Skeletal muscle tissue (tissue), 3 donors: ENCODE measurements at regions not wholly inside any gene's neighbourhood (a gene's known extent, or its start where the extent isn't known, plus 50 kb on each side); places are given as distances from the start of the nearest gene placed in this dataset.
"Not testable (repeated sequence)": the region's sequence is repeated elsewhere in the genome, so short reads cannot be mapped to it uniquely, and the experiment has no call there.

Experiments used
- H3K27ac ChIP-seq: one replicate; pipeline ENCODE4 v1.7.0; 2013; ENCODE audit warnings: mild to moderate bottlenecking, low read depth, low read length, inconsistent platforms
- H3K27me3 ChIP-seq, 3 donors: one replicate each; pipeline ENCODE4 v1.7.0; 2013; ENCODE audit warnings: low read length in 3 of 3; ENCODE audit not compliant: control insufficient read depth in 3 of 3, insufficient read depth in 3 of 3
- H3K36me3 ChIP-seq, 3 donors: one replicate each; pipeline ENCODE4 v1.7.0; 2013; ENCODE audit warnings: low read length in 3 of 3; ENCODE audit not compliant: control insufficient read depth in 3 of 3, insufficient read depth in 3 of 3
- H3K4me1 ChIP-seq, 3 donors: one replicate each; pipeline ENCODE4 v1.7.0; 2013; ENCODE audit warnings: low read length in 3 of 3, mild to moderate bottlenecking in 3 of 3; ENCODE audit not compliant: control insufficient read depth in 3 of 3, insufficient read depth in 3 of 3
- H3K4me3 ChIP-seq, 3 donors: one replicate each; pipeline ENCODE4 v1.7.0; 2013; ENCODE audit warnings: low read length in 3 of 3
- H3K9ac ChIP-seq, 3 donors: one replicate each; pipeline ENCODE4 v1.7.0; 2013; ENCODE audit warnings: low read length in 3 of 3, mild to moderate bottlenecking in 3 of 3, moderate library complexity in 2 of 3, low read depth in 1 of 3
- H3K9me3 ChIP-seq, 3 donors: one replicate each; pipeline ENCODE4 v1.7.0; 2013; ENCODE audit warnings: low read length in 3 of 3; ENCODE audit not compliant: control insufficient read depth in 3 of 3
- donor health status: Osteomylitis.

- peak overlapping the region in 1 of 3 donors; percentile 54 for H3K4me3 ChIP-seq
- H3K9ac ChIP-seq, result peak overlapping the region in 1 of 3 donors; percentile 33
- not testable (repeated sequence) for H3K27ac ChIP-seq
Measured at GRCh38 chr1:148302586-148303364, 150.7 kb upstream of the NBPF11 start.

GRCh38 chr1:148297852-148298251 lies 145.8 kb upstream of the NBPF11 start:
- not testable (repeated sequence) for H3K36me3 ChIP-seq, H3K4me1 ChIP-seq, H3K27me3 ChIP-seq, H3K9ac ChIP-seq, H3K27ac ChIP-seq, H3K9me3 ChIP-seq, H3K4me3 ChIP-seq

More at GRCh38 chr1:148302586-148303364, 150.7 kb upstream of the NBPF11 start:
- peaks cover 19 to 23% (median 21%) of the 10 kb centered on the region in 3 donors for H3K27me3 ChIP-seq
- H3K9me3 ChIP-seq, H3K36me3 ChIP-seq, H3K4me1 ChIP-seq: not testable (repeated sequence)

DNA sequence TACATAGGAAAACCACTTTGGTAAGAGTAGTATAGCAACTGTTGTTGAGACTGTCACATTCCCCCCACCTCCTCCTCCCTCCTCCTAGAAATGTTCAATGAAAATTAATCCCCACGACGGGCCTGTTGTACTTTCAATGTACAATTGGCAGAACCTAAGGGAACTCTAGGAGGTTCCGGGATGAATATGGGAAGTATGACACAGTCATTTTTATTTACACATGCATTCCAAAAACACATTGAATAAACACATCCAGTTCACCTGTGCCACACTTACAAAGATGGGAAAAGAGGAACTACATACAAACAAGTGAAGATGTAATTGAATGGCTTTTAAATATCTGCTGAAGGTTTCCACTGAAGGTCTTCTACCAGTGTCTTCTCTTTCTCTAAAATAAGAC lies 144.4 kb upstream of the NBPF11 start:
- Histone ChIP-seq H3K4me1 (no peaks in the 10 kb centered on the region), H3K9me3 (no peaks in the 10 kb centered on the region), H3K4me3 (no peak overlapping the region), H3K27me3 (no peaks in the 10 kb centered on the region), H3K27ac (no peak overlapping the region), H3K36me3 (no peaks in the 10 kb centered on the region), H3K9ac (no peak overlapping the region)

GRCh38 chr1:148294116-148294807 lies 142.2 kb upstream of the NBPF11 start:
- Histone ChIP-seq H3K27me3 (no peaks in the 10 kb centered on the region), H3K4me1 (no peaks in the 10 kb centered on the region), H3K9ac (no peak overlapping the region), H3K36me3 (no peaks in the 10 kb centered on the region), H3K4me3 (no peak overlapping the region), H3K27ac (no peak overlapping the region), H3K9me3 (no peaks in the 10 kb centered on the region)

GRCh38 chr1:148293651-148294050 lies 141.6 kb upstream of the NBPF11 start:
- no peak overlapping the region for H3K9ac ChIP-seq
- H3K36me3 ChIP-seq, result no peaks in the 10 kb centered on the region
- no peak overlapping the region for H3K4me3 ChIP-seq
- H3K4me1 ChIP-seq, result no peaks in the 10 kb centered on the region
- H3K9me3 ChIP-seq, result no peaks in the 10 kb centered on the region
- no peak overlapping the region for H3K27ac ChIP-seq
- no peaks in the 10 kb centered on the region for H3K27me3 ChIP-seq

- Histone ChIP-seq H3K9ac (no peak overlapping the region), H3K4me1 (no peaks in the 10 kb centered on the region), H3K27me3 (no peaks in the 10 kb centered on the region), H3K36me3 (no peaks in the 10 kb centered on the region), H3K27ac (no peak overlapping the region), H3K4me3 (no peak overlapping the region), H3K9me3 (no peaks in the 10 kb centered on the region)
Measured at GRCh38 chr1:148292915-148293314, 140.8 kb upstream of the NBPF11 start.

DNA sequence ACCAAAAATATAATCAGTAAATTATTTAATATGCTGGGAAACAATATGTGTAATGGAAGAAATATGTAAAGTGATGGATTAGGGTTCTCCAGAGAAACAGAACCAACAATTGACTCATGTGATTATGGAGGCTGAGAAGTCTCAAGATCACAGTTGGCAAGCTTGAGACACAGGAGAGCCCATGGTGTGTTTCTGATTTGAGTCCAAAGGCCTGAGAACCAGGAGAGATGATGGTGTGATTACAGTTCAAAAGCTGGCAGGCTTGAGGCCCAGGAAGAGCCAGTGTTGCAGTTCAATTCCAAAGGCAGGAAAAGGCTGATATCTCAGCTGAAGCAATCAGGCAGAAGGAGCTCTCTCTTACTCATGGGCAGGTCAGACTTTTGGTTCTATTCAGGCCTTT lies 138.8 kb upstream of the NBPF11 start:
- Histone ChIP-seq H3K9me3 (no peaks in the 10 kb centered on the region), H3K9ac (no peak overlapping the region), H3K27ac (no peak overlapping the region), H3K4me1 (no peaks in the 10 kb centered on the region), H3K27me3 (no peaks in the 10 kb centered on the region), H3K4me3 (no peak overlapping the region), H3K36me3 (no peaks in the 10 kb centered on the region)

GRCh38 chr1:148289647-148290046 lies 137.6 kb upstream of the NBPF11 start:
- H3K4me3 ChIP-seq, result no peak overlapping the region
- H3K4me1 ChIP-seq, result no peaks in the 10 kb centered on the region
- H3K27ac ChIP-seq, result no peak overlapping the region
- no peak overlapping the region for H3K9ac ChIP-seq
- H3K9me3 ChIP-seq, result no peaks in the 10 kb centered on the region
- no peaks in the 10 kb centered on the region for H3K27me3 ChIP-seq
- no peaks in the 10 kb centered on the region for H3K36me3 ChIP-seq

DNA sequence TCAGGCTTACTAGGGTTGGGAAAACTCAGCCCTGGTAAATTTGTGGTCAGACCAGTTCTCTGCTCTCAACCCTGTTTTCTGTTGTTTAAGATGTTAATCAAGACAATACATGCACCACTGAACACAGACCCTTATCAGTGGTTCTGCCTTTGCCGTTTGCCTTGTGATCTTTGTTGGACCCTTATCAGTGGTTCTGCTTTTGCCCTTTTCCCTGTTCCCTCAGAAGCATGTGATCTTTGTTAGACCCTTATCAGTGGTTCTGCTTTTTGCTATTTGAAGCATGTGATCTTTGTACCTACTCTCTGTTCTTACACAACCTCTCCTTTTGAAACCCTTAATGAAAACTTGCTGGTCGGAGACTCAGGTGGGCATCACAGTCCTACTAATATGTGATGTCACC lies 133.9 kb upstream of the NBPF11 start:
- H3K9ac ChIP-seq, H3K4me3 ChIP-seq, H3K36me3 ChIP-seq, H3K9me3 ChIP-seq, H3K4me1 ChIP-seq, H3K27ac ChIP-seq, H3K27me3 ChIP-seq: not testable (repeated sequence)

- not testable (repeated sequence) for H3K27ac ChIP-seq, H3K9me3 ChIP-seq, H3K36me3 ChIP-seq, H3K9ac ChIP-seq, H3K4me1 ChIP-seq
- H3K27me3 ChIP-seq, result peaks cover 5 to 11% (median 8%) of the 10 kb centered on the region in 3 donors
- H3K4me3 ChIP-seq, result peak overlapping the region in 2 of 3 donors; percentile 22 to 63
Measured at GRCh38 chr1:148280831-148281572, 128.9 kb upstream of the NBPF11 start.
